T-helper 1 cell treated with Interleukin-12 subunit alpha and Interleukin-12 subunit beta and Interleukin-4 antibody, amounts not matched to agents 30 μg/mL and 1 μg/mL, for 36 hours (primary cell): ENCODE measurements at regions not wholly inside any gene's neighbourhood (a gene's known extent, or its start where the extent isn't known, plus 50 kb on each side); places are given as distances from the start of the nearest gene placed in this dataset.
"Not testable (repeated sequence)": the region's sequence is repeated elsewhere in the genome, so short reads cannot be mapped to it uniquely, and the experiment has no call there.

Experiments used
- H3K27ac Mint-ChIP-seq: one replicate; pipeline ENCODE4 v1.8.0; 2021; ENCODE audit warnings: mild to moderate bottlenecking, mixed read lengths
- H3K27me3 Mint-ChIP-seq: one replicate; pipeline ENCODE4 v1.8.0; 2021; ENCODE audit warnings: low read depth, mixed read lengths
- H3K36me3 Mint-ChIP-seq: one replicate; pipeline ENCODE4 v1.8.0; 2021; ENCODE audit warnings: low read depth, mixed read lengths
- H3K4me1 Mint-ChIP-seq: one replicate; pipeline ENCODE4 v1.8.0; 2021; ENCODE audit warnings: low read depth, mixed read lengths
- H3K4me3 Mint-ChIP-seq: one replicate; pipeline ENCODE4 v1.8.0; 2021; ENCODE audit warnings: mild to moderate bottlenecking, moderate library complexity, mixed read lengths
- H3K9me3 Mint-ChIP-seq: one replicate; pipeline ENCODE4 v1.8.0; 2021; ENCODE audit warnings: mixed read lengths

DNA sequence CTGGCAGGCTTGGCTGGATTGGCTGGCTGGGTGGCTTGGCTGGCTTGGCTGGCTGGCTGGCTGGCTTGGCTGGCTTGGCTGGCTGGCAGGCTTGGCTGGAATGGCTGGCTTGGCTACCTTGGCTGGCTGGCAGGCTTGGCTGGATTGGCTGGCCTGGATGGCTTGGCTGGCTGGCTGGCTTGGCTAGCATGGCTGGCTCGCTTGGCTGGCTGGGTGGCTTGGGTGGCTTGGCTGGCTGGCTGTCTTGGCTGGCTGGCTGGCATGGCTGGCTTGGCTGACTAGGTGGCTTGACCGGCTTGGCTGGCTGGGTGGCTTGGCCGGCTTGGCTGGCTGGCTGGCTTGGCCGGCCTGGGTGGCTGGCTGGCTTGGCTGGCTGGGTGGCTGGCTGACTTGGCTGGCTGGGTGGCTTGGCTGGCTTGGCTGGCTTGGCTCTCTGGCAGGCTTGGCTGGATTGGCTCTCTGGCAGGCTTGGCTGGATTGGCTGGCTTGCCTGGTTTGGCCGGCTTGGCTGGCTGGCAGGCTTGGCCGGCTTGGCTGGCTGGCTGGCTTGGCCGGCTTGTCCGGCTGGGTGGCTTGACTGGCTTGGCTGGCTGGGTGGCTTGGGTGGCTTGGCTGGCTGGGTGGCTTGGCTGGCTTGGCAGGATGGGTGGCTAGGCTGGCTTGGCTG, 440.9 kb downstream of the GOLGA6L6 start:
- not testable (repeated sequence) for H3K4me1 Mint-ChIP-seq, H3K27ac Mint-ChIP-seq, H3K9me3 Mint-ChIP-seq, H3K27me3 Mint-ChIP-seq, H3K4me3 Mint-ChIP-seq, H3K36me3 Mint-ChIP-seq

DNA sequence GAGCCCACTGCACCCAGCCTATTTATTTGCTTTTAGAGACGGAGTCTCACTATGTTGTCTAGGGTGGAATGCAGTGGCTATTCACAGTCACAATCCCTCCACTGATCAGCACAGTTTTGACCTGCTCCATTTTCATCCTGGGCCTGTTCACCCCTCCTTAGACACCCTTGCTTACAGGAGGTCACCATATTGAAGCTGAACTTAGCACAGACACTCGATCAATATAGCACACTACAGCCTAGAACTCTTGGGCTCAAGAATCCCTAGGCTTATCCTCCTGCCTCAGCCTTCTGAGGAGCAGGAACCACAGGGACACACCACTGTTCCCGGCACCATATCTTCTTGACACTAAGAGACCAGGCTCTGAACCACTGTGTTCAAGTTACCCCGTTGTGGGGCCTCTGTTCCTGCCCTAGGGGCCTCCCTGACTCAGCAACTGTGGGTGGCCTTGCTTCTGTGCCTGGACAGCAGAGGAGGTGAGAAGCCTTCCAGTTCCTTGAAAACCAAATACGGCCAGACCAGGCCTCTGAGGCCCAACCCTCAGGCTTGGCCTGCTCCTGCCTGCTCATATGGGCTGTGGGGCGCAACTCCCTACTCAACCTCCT, 445.8 kb downstream of the GOLGA6L6 start:
- not testable (repeated sequence) for H3K36me3 Mint-ChIP-seq, H3K9me3 Mint-ChIP-seq, H3K27me3 Mint-ChIP-seq, H3K4me1 Mint-ChIP-seq, H3K4me3 Mint-ChIP-seq, H3K27ac Mint-ChIP-seq

DNA sequence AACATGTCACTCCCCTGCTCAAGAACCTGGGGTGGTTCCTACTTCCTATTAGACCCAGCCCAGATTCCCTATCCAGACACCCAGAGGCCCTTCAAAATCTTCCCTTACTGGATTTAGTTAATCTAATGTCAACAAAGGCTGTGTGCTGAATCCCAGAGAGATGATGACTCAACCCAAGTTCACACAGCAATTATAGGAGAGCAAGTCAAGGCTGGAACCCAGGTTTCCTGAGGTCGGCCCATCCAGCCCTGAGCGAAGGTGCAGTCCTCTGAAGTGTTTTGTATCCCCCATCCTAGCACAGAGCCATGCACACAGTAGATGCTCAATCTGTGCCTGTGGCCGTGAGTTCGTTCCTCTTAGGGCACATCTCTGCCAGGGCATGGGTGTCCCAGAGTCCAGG, 452.1 kb downstream of the GOLGA6L6 start:
- H3K9me3 Mint-ChIP-seq, H3K27me3 Mint-ChIP-seq, H3K4me1 Mint-ChIP-seq, H3K4me3 Mint-ChIP-seq, H3K36me3 Mint-ChIP-seq, H3K27ac Mint-ChIP-seq: not testable (repeated sequence)

DNA sequence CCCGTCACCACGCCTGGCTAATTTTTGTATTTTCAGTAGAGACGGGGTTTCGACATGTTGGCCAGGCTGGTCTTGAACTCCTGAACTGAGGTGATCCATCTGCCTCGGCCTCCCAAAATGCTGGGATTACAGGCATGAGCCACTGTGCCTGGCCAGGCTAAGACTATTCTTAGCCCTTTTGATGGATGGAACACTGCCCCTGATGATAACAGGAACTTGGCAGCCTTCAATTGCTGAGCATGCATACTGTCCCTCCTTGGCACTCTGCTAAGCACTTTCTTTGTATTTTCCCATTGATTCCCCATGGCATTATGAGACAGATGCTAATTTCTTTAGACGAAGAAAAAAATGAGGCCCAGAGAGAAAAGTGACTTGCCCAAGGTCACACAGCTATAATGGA, 457.6 kb downstream of the GOLGA6L6 start:
- H3K4me3 Mint-ChIP-seq, H3K27ac Mint-ChIP-seq, H3K4me1 Mint-ChIP-seq, H3K27me3 Mint-ChIP-seq, H3K9me3 Mint-ChIP-seq, H3K36me3 Mint-ChIP-seq: not testable (repeated sequence)

DNA sequence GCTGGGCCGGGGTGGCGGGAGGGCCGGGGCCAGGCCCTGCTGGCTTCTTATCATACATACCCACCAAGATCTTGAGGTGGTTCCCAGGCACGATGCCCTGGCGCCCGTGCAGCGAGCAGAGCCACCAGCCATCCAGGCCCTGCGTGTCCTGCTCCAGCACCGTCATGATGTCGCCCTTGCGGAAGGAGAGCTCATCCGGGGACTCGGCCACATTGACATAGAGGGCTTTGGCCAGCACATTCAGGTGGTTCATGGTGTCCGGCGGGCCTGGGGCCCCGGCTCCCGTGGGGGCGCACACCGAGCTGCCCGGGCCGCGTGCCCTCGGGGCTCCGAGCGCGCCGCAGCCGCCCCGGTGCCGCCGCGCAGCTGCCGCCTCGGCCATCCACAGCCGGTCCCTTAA, 467.5 kb downstream of the GOLGA6L6 start:
- not testable (repeated sequence) for H3K9me3 Mint-ChIP-seq, H3K4me3 Mint-ChIP-seq, H3K27ac Mint-ChIP-seq, H3K36me3 Mint-ChIP-seq, H3K27me3 Mint-ChIP-seq, H3K4me1 Mint-ChIP-seq

DNA sequence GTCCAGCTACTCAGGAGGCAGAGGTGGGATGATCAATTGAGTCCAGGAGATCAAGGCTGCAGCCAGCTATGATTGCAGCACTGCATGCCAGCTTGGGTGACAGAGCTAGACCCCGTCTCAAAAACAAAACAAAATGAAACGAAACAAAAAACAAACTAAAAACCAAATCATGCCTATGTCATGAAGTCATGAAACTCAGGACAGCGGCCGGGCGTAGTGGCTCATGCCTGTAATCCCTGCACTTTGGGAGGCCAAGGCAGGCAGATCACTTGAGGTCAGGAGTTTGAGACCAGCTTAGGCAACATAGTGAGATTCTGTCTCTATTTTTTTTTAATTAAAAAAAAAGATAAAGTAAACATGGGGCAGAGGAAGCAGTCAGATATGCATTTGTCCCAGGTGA, 472.6 kb downstream of the GOLGA6L6 start:
- H3K4me3 Mint-ChIP-seq, H3K27me3 Mint-ChIP-seq, H3K4me1 Mint-ChIP-seq, H3K27ac Mint-ChIP-seq, H3K36me3 Mint-ChIP-seq, H3K9me3 Mint-ChIP-seq: not testable (repeated sequence)

DNA sequence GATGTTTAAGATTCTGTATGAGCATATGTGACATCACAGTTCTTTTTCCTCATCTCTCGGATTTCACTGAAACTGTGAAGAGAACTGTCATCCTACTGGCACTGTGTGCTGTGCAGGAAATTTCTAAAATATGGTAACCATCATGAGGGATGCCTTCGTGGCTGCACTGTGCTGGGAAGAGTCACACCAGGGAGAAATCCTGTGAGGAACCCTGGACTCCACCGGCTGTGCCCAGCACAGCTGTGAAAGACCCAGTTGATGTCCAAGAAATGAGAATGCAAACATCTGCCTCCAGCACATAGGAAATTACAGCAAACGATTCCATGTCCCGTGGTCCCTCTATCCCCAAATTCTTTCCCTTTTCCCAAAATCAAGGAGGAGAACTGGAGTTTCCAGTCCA, 475.4 kb downstream of the GOLGA6L6 start:
- not testable (repeated sequence) for H3K36me3 Mint-ChIP-seq, H3K4me3 Mint-ChIP-seq, H3K9me3 Mint-ChIP-seq, H3K27me3 Mint-ChIP-seq, H3K4me1 Mint-ChIP-seq, H3K27ac Mint-ChIP-seq

DNA sequence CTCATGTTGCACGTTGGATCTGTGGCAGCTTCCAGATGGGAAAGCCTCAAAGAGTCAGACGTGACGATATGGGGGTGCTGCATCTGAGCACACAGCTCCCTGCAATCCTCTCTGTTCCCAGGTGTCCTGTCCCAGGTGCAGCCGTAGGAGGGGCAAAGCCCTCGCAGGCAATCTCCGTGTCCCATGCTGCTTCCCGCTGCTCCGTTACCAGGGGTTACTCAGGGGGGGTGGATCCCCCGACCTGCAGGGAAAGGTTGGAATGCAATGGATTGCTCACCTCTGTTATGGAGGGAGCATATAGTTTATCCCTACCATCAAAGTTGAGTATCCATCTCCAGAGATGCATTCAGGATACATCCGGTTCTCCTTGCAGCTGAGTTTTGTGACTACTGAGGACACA, 476.1 kb downstream of the GOLGA6L6 start:
- H3K9me3 Mint-ChIP-seq, H3K4me3 Mint-ChIP-seq, H3K27ac Mint-ChIP-seq, H3K4me1 Mint-ChIP-seq, H3K27me3 Mint-ChIP-seq, H3K36me3 Mint-ChIP-seq: not testable (repeated sequence)

DNA sequence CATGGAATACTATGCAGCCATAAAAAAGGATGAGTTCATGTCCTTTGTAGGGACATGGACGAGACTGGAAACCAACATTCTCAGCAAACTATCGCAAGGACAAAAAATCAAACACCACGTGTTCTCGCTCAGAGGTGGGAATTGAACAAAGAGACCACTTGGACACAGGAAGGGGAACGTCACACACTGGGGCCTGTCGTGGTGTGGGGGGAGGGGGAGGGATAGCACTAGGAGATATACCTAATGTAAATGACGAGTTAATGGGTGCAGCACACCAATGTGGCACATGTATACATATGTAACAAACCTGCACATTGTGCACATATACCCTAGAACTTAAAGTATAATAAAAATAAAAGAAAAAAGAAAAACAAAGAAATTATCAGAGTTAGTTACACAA, 478.4 kb downstream of the GOLGA6L6 start:
- not testable (repeated sequence) for H3K9me3 Mint-ChIP-seq, H3K36me3 Mint-ChIP-seq, H3K27me3 Mint-ChIP-seq, H3K4me3 Mint-ChIP-seq, H3K27ac Mint-ChIP-seq, H3K4me1 Mint-ChIP-seq

DNA sequence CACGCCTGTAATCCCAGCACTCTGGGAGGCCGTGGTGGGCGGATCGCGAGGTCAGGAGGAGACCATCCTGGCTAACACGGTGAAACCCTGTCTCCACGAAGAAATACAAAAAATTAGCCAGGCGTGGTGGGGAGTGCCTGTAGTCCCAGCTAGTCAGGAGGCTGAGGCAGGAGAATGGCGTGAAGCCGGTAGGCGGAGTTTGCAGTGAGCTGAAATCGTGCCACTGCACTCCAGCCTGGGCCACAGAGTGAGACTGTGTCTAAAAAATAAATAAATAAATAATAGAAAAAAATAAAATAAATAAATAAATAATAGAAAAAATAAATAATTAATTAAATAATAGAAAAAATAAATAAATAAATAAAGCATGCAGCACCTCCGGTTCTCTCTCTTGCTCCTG, 480.8 kb downstream of the GOLGA6L6 start:
- not testable (repeated sequence) for H3K4me3 Mint-ChIP-seq, H3K27me3 Mint-ChIP-seq, H3K27ac Mint-ChIP-seq, H3K9me3 Mint-ChIP-seq, H3K36me3 Mint-ChIP-seq, H3K4me1 Mint-ChIP-seq

DNA sequence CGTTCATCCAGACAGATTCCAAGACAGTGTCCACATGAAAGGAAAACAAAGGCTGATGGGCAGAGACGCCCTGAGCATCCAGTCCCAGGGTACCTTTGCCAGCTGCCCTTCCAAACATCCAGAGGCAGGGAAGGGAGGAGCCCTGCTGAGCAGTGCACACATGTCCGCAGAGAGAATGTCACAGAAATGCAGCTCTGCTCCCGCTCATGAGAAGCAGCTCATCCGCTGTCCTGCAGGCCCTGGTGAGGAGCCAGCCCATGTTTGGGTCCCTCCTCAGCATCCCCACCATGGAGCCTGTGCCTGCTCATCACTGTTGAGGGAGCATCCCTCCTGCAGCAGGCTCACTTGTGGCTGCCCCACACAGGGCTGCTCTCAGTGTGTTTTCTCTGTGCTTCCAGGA, 484.7 kb downstream of the GOLGA6L6 start:
- H3K9me3 Mint-ChIP-seq, H3K4me3 Mint-ChIP-seq, H3K36me3 Mint-ChIP-seq, H3K4me1 Mint-ChIP-seq, H3K27ac Mint-ChIP-seq, H3K27me3 Mint-ChIP-seq: not testable (repeated sequence)

DNA sequence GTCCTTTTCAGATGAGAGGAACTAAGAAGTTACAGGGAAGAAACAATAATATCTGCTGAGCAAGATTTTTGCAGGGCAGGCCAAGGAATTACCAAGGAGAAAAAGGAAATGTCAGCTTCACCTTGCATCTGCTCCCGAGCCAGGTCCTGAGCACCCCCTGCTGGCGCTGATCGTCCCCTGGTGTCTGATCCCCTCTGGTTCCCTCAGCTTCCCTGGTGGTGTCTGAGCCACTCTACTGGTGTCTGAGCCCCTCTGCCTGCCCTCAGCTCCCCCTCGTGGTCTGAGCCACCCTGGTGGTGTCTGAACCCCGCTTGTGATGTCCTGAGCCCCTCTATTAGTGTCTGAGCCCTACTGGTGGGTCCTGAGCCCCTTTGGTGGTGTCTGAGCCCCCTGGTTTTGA, 485.7 kb downstream of the GOLGA6L6 start:
- H3K4me3 Mint-ChIP-seq, H3K9me3 Mint-ChIP-seq, H3K4me1 Mint-ChIP-seq, H3K27ac Mint-ChIP-seq, H3K27me3 Mint-ChIP-seq, H3K36me3 Mint-ChIP-seq: not testable (repeated sequence)

DNA sequence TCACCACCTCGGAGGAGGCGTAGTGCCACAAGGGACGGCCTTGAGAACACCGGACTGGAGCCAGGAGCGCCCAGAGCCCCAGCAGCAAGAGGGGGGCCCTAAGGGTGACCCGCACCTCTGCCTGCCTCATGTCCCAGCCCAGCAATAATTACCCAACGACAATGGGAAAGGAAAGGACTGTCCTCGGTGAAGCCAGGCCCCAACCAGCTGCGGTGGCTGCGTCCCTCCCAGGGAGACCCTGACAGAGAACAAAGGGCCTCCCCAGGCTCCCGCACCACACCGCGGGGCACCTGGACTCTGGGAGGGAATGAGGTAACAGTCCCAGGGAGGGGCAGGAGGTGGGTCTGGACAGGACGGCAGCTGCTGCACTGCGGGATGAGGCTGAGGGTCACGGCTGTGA, 493.4 kb downstream of the GOLGA6L6 start:
- H3K9me3 Mint-ChIP-seq, H3K4me3 Mint-ChIP-seq, H3K4me1 Mint-ChIP-seq, H3K36me3 Mint-ChIP-seq, H3K27me3 Mint-ChIP-seq, H3K27ac Mint-ChIP-seq: not testable (repeated sequence)

DNA sequence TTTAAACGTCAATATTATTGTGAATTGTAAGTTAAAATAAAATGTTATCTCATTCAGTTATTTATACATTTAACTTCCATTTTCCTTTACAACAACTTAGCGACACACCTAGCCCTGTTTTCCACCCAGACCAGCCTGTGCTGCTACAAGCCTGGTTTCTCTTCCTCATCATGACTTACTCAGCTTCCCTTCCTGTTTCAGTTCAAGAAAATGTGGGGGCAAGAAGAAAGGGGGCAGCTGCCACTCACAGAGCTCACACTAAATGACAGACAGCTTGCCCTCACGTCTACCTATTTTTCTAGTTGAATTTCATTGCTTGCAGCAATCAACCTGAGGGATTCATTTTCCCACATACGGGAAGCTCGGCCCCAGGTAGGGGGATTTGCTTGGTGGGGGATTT, 496.4 kb downstream of the GOLGA6L6 start:
- H3K27me3 Mint-ChIP-seq, H3K9me3 Mint-ChIP-seq, H3K27ac Mint-ChIP-seq, H3K36me3 Mint-ChIP-seq, H3K4me3 Mint-ChIP-seq, H3K4me1 Mint-ChIP-seq: not testable (repeated sequence)

DNA sequence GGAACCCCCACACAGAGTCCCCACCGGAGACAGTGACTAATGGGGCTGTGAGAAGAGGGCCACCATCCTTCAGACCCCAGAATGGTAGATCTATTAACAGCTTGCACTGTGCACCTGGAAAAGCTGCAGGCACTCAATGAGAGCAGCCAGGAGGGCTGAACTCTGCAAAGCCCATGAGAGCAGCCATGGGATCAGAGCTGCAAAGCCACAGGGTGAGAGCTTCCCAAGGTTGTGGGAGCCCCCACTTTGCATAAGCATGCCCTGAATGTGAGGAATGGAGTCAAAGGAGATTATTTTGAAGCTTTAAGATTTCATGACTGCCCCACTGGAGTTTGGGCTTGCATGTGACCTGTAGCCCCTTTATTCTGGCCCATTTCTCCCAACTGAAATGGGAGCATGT, 500.9 kb downstream of the GOLGA6L6 start:
- not testable (repeated sequence) for H3K4me3 Mint-ChIP-seq, H3K36me3 Mint-ChIP-seq, H3K27me3 Mint-ChIP-seq, H3K9me3 Mint-ChIP-seq, H3K4me1 Mint-ChIP-seq, H3K27ac Mint-ChIP-seq

DNA sequence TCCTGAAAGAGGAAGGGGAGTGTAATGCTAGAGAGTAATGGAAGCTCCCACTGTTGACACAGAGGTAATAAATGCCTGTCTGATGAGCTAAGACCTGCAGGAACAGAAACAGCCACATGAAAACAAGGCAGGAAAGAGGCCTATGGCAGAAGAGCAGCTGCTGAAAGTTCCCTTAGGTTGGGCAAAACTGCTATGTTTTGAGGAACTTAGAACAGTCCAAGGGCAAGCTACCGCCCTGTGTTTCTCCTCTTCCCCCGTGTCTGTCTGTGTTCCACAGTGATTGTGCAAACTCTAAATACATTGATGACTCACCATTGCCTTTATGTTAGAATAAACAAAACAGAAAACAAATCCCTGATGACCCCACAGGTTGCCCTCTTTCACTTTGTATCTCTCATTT, 516.6 kb downstream of the GOLGA6L6 start:
- H3K4me1 Mint-ChIP-seq, H3K4me3 Mint-ChIP-seq, H3K9me3 Mint-ChIP-seq: not testable (repeated sequence)

More for the DNA sequence above, 516.6 kb downstream of the GOLGA6L6 start:
- not testable (repeated sequence) for H3K36me3 Mint-ChIP-seq, H3K27me3 Mint-ChIP-seq, H3K27ac Mint-ChIP-seq
